Loucy (cell line): ENCODE measurements at regions not wholly inside any gene's neighbourhood (a gene's known extent, or its start where the extent isn't known, plus 50 kb on each side); places are given as distances from the start of the nearest gene placed in this dataset.

Source experiments
- CTCF ChIP-seq: fragments of 200-600 bp; sonication (generic); conservative IDR thresholded peaks from 2 replicates; pipeline ENCODE4 v1.5.1; 2014; ENCODE audit warnings: mild to moderate bottlenecking, antibody characterized with exemption, low read length
- EZH2phosphoT487 ChIP-seq: fragments of 200-600 bp; IDR thresholded peaks from 2 replicates; pipeline ENCODE4 v1.6.1; 2018; ENCODE audit warnings: antibody characterized with exemption, mild to moderate bottlenecking, moderate library complexity, borderline replicate concordance

- TF ChIP-seq CTCF (no peak), EZH2phosphoT487 (no peak)
These were observed 867.7 kb upstream of the AGA start for GRCh38 chr4:178309890-178310289.
